NCI-H748 (cell line): ENCODE measurements at regions not wholly inside any gene's neighbourhood (a gene's known extent, or its start where the extent isn't known, plus 50 kb on each side); places are given as distances from the start of the nearest gene placed in this dataset.

Experiments
- DNase-seq: peaks from one replicate; lab custom pipeline; 2025; ENCODE audit not compliant: unreplicated experiment; lab: John Stamatoyannopoulos, UW

GRCh38 chr2:43171789-43172188 lies 54.6 kb downstream of the ZFP36L2 start:
- DNase-seq = peak; percentile 4

- DNase-seq = no peak
Observed at GRCh38 chr2:43170405-43171105, 55.9 kb downstream of the ZFP36L2 start.

- peak; percentile 27 for DNase-seq
Observed at GRCh38 chr2:43169987-43170386, 56.4 kb downstream of the ZFP36L2 start.

- no peak for DNase-seq
Observed at GRCh38 chr2:43169099-43169945, 57.1 kb downstream of the ZFP36L2 start.

- no peak for DNase-seq
Observed at GRCh38 chr2:43168016-43168369, 58.4 kb downstream of the ZFP36L2 start.

- DNase-seq = no peak
Observed at GRCh38 chr2:43165378-43166069, 60.9 kb downstream of the ZFP36L2 start.

GRCh38 chr2:43164686-43165085 lies 61.7 kb downstream of the ZFP36L2 start:
- no peak for DNase-seq

GRCh38 chr2:43163584-43164270 lies 62.7 kb downstream of the ZFP36L2 start:
- DNase-seq = no peak

- DNase-seq = no peak
Observed at GRCh38 chr2:43162511-43162776, 64.0 kb downstream of the ZFP36L2 start.

GRCh38 chr2:43161650-43162510 lies 64.5 kb downstream of the ZFP36L2 start:
- no peak for DNase-seq

- DNase-seq = no peak
Observed at GRCh38 chr2:43160778-43161177, 65.6 kb downstream of the ZFP36L2 start.

GRCh38 chr2:43159797-43160196 lies 66.6 kb downstream of the ZFP36L2 start:
- no peak for DNase-seq

GRCh38 chr2:43158259-43158880 lies 68.0 kb downstream of the ZFP36L2 start:
- no peak for DNase-seq

GRCh38 chr2:43157506-43158246 lies 68.7 kb downstream of the ZFP36L2 start:
- DNase-seq = no peak

GRCh38 chr2:43155851-43156411 lies 70.5 kb downstream of the ZFP36L2 start:
- no peak for DNase-seq

- no peak for DNase-seq
Observed at GRCh38 chr2:43154685-43155084, 71.7 kb downstream of the ZFP36L2 start.

- DNase-seq = no peak
Observed at GRCh38 chr2:43152741-43153647, 73.4 kb downstream of the ZFP36L2 start.

- no peak for DNase-seq
Observed at GRCh38 chr2:43152186-43152585, 74.2 kb downstream of the ZFP36L2 start.
